HEK293 (cell line): ENCODE measurements at regions not wholly inside any gene's neighbourhood (a gene's known extent, or its start where the extent isn't known, plus 50 kb on each side); places are given as distances from the start of the nearest gene placed in this dataset.

Experiments
- CTCF ChIA-PET: fragments of 350-600 bp; formaldehyde crosslinking; extraction: SDS; loops from one replicate; lab custom pipeline; 2021; ENCODE audit warnings: antibody characterized with exemption; lab: Yijun Ruan, JAX
- POLR2A ChIA-PET: fragments of 300-600 bp; formaldehyde crosslinking; extraction: SDS; loops from one replicate; lab custom pipeline; 2020; ENCODE audit warnings: antibody characterized with exemption, inconsistent platforms; lab: Yijun Ruan, JAX
- H3K27ac ChIP-seq: fragments of 200-500 bp; sonication (Bioruptor generic); 2 replicates; pipeline ENCODE4 v1.5.1; 2014; ENCODE audit warnings: low read depth, low read length, control low read depth, inconsistent platforms; ENCODE audit errors: extremely low read depth
- H3K36me3 ChIP-seq, 2 experiments: fragments of 200-500 bp in 1 of 2; sonication (Bioruptor generic) in 1 of 2; 1 replicate in 1 of 2; 2 replicates in 1 of 2; pipeline ENCODE4 v1.5.1; 2014 to 2017; ENCODE audit warnings: inconsistent platforms in 2 of 2, low read length in 2 of 2; ENCODE audit not compliant: control insufficient read depth in 2 of 2, insufficient read depth in 1 of 2
- H3K4me1 ChIP-seq: fragments of 200-500 bp; sonication (Bioruptor generic); 2 replicates; pipeline ENCODE4 v1.5.1; 2014; ENCODE audit warnings: mild to moderate bottlenecking, low read length, inconsistent platforms; ENCODE audit not compliant: control insufficient read depth, insufficient read depth
- H3K4me3 ChIP-seq: 2 replicates; pipeline ENCODE4 v1.5.1; 2011; ENCODE audit warnings: low read depth, mild to moderate bottlenecking, control low read depth, low read length, moderate library complexity
- H3K9me3 ChIP-seq: fragments of 200-500 bp; sonication (Bioruptor generic); 2 replicates; pipeline ENCODE4 v1.5.1; 2014; ENCODE audit warnings: low read depth, low read length, inconsistent platforms; ENCODE audit not compliant: control insufficient read depth, insufficient read depth
- BCL11A ChIP-seq: fragments of 450-650 bp; formaldehyde crosslinking; IDR thresholded peaks from 2 replicates; pipeline ENCODE4 v1.5.1; 2016; ENCODE audit warnings: low read depth, missing biosample characterization, missing genetic modification characterization
- HOXA7 ChIP-seq: sonication (generic); formaldehyde crosslinking; IDR thresholded peaks from 2 replicates; pipeline ENCODE4 v1.8.1; 2022; ENCODE audit warnings: missing genetic modification reagents, borderline replicate concordance
- KLF7 ChIP-seq: fragments of 450-650 bp; formaldehyde crosslinking; IDR thresholded peaks from 2 replicates; pipeline ENCODE4 v1.5.1; 2016; ENCODE audit warnings: missing biosample characterization, missing genetic modification characterization, borderline replicate concordance
- TCF7L2 ChIP-seq: IDR thresholded peaks from 2 replicates; pipeline ENCODE4 v1.6.1; 2011; ENCODE audit warnings: low read depth, mild to moderate bottlenecking, inconsistent platforms, low read length, moderate library complexity, borderline replicate concordance
- ZNF146 ChIP-seq: fragments of 450-650 bp; formaldehyde crosslinking; IDR thresholded peaks from 2 replicates; pipeline ENCODE4 v1.5.1; 2016; ENCODE audit warnings: missing biosample characterization, missing genetic modification characterization
- ZNF155 ChIP-seq: fragments of 450-650 bp; formaldehyde crosslinking; IDR thresholded peaks from 2 replicates; pipeline ENCODE4 v1.5.1; 2016; ENCODE audit warnings: missing biosample characterization, missing genetic modification characterization
- ZNF174 ChIP-seq: fragments of 450-650 bp; formaldehyde crosslinking; IDR thresholded peaks from 2 replicates; pipeline ENCODE4 v1.5.0; 2017; ENCODE audit warnings: missing biosample characterization, mild to moderate bottlenecking, missing genetic modification characterization
- ZNF560 ChIP-seq: fragments of 450-650 bp; formaldehyde crosslinking; IDR thresholded peaks from 2 replicates; pipeline ENCODE4 v1.5.1; 2017; ENCODE audit warnings: missing biosample characterization, missing genetic modification characterization, borderline replicate concordance
- ZSCAN30 ChIP-seq: fragments of 450-650 bp; IDR thresholded peaks from 2 replicates; pipeline ENCODE4 v1.5.1; 2018; ENCODE audit warnings: missing biosample characterization, mild to moderate bottlenecking, missing genetic modification characterization, moderate library complexity
- TF ChIP-seq, protein P1 (sequence below): fragments of 450-650 bp; formaldehyde crosslinking; IDR thresholded peaks from 2 replicates; pipeline ENCODE4 v1.5.1; 2017; ENCODE audit warnings: missing biosample characterization, mild to moderate bottlenecking, missing genetic modification characterization, moderate library complexity
- TF ChIP-seq, protein P2 (sequence below): fragments of 450-650 bp; formaldehyde crosslinking; IDR thresholded peaks from 2 replicates; pipeline ENCODE4 v1.5.1; 2016; ENCODE audit warnings: missing biosample characterization, missing genetic modification characterization
- TF ChIP-seq, protein P3 (sequence below): sonication (generic); formaldehyde crosslinking; IDR thresholded peaks from 2 replicates; pipeline ENCODE4 v1.8.1; 2022; ENCODE audit warnings: mild to moderate bottlenecking, moderate library complexity, missing genetic modification reagents
- TF ChIP-seq, protein P4 (sequence below): fragments of 450-650 bp; formaldehyde crosslinking; IDR thresholded peaks from 2 replicates; pipeline ENCODE4 v1.5.0; 2017; ENCODE audit warnings: missing biosample characterization, missing genetic modification characterization, borderline replicate concordance

DNA sequence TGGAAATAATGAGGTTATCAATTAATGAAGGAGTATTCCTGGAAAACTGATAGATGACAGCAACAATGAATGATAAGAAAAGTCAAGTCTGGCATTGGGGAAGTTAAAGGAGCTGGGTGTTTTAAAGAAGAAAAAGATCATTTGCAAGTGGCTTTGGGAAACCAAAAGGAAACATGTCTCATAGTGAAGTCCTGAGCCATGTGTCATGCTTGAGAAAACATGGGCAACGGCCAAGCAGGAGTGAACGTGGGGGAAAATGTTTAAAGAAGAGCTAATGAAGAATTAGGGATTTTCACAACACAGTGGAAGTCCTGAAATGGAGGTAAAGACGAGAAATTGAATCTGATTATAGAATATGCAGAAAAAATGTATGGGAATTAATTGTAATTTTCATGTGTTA, 1383.2 kb upstream of the CELF2 start (continued):
- TF ChIP-seq, protein P1, sequence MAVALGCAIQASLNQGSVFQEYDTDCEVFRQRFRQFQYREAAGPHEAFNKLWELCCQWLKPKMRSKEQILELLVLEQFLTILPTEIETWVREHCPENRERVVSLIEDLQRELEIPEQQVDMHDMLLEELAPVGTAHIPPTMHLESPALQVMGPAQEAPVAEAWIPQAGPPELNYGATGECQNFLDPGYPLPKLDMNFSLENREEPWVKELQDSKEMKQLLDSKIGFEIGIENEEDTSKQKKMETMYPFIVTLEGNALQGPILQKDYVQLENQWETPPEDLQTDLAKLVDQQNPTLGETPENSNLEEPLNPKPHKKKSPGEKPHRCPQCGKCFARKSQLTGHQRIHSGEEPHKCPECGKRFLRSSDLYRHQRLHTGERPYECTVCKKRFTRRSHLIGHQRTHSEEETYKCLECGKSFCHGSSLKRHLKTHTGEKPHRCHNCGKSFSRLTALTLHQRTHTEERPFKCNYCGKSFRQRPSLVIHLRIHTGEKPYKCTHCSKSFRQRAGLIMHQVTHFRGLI = no peak
- TF ChIP-seq BCL11A (tag by site-specific recombination) = no peak
- no peak for TF ChIP-seq HOXA7 (CRISPR knock-in tag)
- TF ChIP-seq, protein P2, sequence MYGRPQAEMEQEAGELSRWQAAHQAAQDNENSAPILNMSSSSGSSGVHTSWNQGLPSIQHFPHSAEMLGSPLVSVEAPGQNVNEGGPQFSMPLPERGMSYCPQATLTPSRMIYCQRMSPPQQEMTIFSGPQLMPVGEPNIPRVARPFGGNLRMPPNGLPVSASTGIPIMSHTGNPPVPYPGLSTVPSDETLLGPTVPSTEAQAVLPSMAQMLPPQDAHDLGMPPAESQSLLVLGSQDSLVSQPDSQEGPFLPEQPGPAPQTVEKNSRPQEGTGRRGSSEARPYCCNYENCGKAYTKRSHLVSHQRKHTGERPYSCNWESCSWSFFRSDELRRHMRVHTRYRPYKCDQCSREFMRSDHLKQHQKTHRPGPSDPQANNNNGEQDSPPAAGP = no peak
- no peak for TF ChIP-seq ZNF560 (tag by site-specific recombination)
- no peak for TF ChIP-seq ZSCAN30 (tag by site-specific recombination)
- TF ChIP-seq ZNF146 (tag by site-specific recombination) = no peak
- TF ChIP-seq ZNF174 (tag by site-specific recombination) = no peak
- TF ChIP-seq, protein P3, sequence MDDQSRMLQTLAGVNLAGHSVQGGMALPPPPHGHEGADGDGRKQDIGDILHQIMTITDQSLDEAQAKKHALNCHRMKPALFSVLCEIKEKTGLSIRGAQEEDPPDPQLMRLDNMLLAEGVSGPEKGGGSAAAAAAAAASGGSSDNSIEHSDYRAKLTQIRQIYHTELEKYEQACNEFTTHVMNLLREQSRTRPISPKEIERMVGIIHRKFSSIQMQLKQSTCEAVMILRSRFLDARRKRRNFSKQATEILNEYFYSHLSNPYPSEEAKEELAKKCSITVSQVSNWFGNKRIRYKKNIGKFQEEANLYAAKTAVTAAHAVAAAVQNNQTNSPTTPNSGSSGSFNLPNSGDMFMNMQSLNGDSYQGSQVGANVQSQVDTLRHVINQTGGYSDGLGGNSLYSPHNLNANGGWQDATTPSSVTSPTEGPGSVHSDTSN (CRISPR knock-in tag) = no peak
- no peak for TF ChIP-seq KLF7
- TF ChIP-seq, all 188 proteins: peak for 0

DNA sequence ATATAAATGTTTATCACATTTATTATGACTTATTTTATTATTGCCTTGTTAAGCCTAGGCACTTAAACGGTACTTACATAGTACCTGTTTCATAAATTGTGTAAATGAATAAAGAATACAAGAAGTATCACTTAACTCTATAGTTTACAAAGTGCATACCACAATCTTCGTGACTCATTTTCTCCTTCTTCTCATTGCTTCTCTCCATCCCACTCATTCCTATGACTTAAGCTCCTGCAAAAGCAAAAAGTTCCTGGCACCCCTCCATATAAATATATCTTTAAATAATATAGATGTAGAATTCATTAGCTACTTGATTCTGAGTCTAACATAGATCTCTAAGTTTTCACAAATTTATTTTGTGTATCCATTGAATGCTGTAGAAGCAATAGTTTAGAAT, 1382.0 kb upstream of the CELF2 start:
- no peak for TF ChIP-seq ZNF155 (tag by site-specific recombination)
- TF ChIP-seq, protein P3 (CRISPR knock-in tag) = no peak
- Histone ChIP-seq H3K9me3 (no peaks in the 10 kb centered on the region), H3K36me3 (no peaks in the 10 kb centered on the region), H3K4me3 (no peak overlapping the region), H3K4me1 (no peaks in the 10 kb centered on the region), H3K27ac (no peak overlapping the region)
- POLR2A ChIA-PET = no interaction called here
- CTCF ChIA-PET = no interaction called here

DNA sequence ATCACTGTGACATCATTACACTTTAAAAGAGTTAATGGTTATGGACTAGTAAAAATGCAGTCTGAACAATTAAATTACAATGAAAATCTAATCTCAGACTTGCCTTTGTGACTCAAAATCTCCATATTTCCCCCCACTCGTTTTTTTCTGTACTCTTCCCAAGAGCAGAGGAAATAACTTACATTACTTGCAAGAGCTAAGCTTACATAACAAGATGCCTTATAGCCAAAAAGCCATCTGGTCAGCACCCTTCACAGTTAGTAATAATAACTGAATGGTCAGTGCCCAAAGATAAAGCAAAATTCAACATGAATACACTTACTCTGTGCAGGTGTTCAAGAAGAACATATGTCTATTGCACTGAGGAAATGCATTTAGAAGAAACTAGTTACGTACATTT, 1381.5 kb upstream of the CELF2 start:
- TF ChIP-seq TCF7L2 = no peak
- TF ChIP-seq, protein P4, sequence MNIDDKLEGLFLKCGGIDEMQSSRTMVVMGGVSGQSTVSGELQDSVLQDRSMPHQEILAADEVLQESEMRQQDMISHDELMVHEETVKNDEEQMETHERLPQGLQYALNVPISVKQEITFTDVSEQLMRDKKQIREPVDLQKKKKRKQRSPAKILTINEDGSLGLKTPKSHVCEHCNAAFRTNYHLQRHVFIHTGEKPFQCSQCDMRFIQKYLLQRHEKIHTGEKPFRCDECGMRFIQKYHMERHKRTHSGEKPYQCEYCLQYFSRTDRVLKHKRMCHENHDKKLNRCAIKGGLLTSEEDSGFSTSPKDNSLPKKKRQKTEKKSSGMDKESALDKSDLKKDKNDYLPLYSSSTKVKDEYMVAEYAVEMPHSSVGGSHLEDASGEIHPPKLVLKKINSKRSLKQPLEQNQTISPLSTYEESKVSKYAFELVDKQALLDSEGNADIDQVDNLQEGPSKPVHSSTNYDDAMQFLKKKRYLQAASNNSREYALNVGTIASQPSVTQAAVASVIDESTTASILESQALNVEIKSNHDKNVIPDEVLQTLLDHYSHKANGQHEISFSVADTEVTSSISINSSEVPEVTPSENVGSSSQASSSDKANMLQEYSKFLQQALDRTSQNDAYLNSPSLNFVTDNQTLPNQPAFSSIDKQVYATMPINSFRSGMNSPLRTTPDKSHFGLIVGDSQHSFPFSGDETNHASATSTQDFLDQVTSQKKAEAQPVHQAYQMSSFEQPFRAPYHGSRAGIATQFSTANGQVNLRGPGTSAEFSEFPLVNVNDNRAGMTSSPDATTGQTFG (tag by site-specific recombination) = no peak
- TF ChIP-seq, all 188 proteins: peak for 0
- ChIA-PET POLR2A (no interaction called here), CTCF (no interaction called here)
- Histone ChIP-seq H3K4me3 (no peak overlapping the region), H3K27ac (no peak overlapping the region), H3K36me3 (no peaks in the 10 kb centered on the region), H3K4me1 (no peaks in the 10 kb centered on the region), H3K9me3 (no peaks in the 10 kb centered on the region)
